ENCODE measurements at regions not wholly inside any gene's neighbourhood (a gene's known extent, or its start where the extent isn't known, plus 50 kb on each side); places are given as distances from the start of the nearest gene placed in this dataset.
A peak's percentile ranks its signal among the peaks of the same experiment; 100 is the strongest.

DNA sequence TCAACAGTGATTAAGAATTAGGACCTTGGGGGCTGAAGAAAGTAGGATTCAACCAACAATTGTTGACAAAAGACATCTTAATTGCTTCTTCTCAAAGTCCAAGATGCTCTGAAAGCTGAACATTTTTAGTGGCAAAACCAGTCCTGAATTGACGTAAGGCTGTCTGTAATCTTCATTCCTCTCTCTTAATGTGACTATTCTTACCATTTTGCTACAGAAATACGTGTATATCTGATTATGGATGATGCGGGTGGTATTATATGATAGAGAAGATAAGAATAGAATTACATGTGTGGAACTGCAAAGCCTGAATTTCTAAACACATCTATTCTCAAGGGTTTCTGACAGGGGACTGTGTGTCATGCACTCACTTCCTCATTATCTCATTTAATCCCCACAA lies 130.3 kb upstream of the SASH1 start:
- no peak for DNase-seq (ENCODE audit: low read depth)

DNA sequence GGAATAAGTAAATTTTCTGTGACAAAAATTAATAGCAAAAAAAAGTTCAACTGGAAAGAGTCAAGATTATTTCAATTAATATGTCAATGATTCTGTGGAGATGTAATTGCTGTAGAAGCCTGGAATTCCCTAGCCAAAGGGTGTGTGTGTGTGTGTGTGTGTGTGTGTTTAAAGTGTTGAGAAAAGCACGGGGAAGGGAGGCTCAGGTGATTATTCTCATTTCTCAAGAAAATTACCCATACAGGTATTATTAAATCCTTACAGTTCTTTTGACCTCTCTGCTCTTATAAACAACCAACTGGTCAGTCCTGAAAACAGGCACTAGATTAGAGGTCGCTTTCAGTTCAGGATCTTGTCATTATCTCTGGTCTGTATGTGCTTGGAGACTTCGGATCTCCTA lies 129.3 kb upstream of the SASH1 start:
- DNase-seq (ENCODE audit: low read depth), result no peak

DNA sequence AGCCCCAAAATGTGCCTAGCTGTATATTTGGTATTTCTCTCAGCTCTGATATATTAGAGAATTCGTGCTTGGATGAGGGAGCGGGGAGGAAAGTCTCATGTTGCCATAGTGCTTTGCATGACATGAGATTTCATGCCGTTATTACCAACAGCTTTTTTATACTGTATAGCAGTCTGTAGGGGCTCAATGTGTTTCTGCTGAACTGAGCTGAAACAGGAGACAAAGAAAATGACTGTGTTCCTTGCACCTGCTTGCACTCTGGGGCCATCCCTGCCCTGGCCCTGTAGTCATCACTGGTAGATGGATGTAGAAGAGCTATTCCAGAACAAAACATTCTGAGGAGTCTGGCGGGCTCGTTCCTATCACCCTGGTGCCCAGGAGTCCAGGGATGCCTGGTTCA lies 128.0 kb upstream of the SASH1 start:
- no peak for DNase-seq (ENCODE audit: low read depth)

DNA sequence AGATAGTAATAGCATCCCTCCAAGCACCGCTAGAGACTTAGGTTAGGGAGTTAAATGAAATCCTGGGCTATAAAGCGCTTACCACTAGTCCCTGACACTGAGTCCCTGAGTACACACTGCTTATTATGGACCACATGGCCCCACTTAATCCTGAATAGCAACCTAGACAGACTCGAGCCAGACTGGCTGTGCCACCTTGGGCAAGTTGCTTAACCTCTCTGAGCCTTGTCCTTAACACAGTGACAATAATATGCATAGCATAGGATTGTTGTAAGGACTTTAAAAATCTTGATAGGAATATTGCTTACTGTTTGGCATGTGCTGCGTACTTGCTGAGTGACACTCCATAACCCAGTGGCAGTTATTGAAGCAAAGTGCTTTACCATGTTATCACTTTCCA lies 125.6 kb upstream of the SASH1 start:
- DNase-seq (ENCODE audit: low read depth), result no peak

GRCh38 chr6:148217921-148218320 lies 124.7 kb upstream of the SASH1 start:
- no peak for DNase-seq (ENCODE audit: low read depth)

DNA sequence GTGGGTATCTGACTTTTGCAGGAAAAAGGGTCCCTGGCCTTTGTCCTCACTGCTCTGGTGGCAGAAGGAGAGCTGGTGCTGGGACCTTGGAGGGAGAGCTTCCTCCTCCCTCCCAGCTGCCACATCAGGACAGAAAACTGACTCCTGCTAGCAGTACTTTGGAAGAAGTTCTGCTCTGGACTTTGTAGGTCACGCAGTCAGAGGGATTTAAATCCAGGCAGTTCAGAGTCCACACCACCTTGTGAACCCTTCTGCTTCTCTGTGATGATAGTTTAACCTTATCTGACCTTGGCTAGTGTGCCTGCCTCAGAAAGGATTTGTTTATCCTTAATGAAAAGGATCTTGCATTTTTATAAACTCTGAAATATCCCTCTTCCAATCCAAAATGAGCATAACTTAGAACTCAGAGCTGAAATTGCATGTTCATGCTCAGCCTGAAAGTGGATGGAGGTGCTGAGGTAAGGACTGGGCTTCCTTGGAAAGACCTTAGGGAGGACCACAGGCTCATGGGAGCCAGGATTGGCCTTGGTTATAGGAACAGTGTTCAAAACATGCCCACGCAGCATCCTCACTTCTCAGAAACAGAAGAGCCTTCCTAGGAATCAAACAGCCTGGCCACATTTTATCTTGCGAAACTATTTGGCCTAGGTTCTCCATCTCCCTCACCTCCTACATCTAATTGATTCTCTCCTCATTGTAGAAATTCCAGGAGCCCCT lies 123.9 kb upstream of the SASH1 start:
- DNase-seq (ENCODE audit: low read depth), result no peak

DNA sequence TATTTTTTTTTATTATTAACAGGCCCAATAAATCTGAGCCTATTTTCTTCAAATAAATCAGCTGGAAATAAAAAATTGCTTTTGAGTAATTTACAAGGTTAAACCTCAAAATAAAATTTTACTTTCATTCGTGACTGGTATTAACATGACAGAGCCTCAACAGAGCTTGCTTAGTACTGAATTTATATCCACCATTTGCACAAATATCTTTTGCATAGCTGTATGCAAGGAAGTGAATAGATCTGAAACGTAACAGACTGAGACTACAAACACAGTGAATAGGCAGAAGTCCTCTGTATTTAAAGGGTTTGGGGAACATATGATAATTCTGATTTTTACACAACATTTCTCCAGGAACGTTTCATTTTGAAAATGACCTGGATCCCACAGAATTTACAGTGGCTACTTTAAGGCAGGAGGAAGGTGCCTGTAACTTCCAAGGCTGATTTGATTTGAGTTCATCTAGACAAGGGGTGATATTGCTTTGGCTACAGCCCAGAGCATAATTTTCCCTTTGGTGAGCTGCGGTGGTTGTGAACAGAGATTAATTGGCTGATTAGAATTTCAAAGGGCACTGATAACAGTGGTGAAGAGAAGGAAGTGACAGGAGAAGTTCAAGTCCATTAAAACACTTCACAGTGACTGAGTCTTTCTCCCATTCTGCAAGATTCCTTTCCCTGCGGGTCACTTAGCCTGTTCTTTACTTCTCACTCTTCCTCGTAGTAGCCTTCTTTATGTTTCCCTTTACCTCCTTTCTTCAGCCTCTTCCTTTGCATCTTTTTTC lies 121.2 kb upstream of the SASH1 start:
- peak; percentile 13 for DNase-seq (ENCODE audit: low read depth)

GRCh38 chr6:148222376-148222775 lies 120.3 kb upstream of the SASH1 start:
- no peak for DNase-seq (ENCODE audit: low read depth)

DNA sequence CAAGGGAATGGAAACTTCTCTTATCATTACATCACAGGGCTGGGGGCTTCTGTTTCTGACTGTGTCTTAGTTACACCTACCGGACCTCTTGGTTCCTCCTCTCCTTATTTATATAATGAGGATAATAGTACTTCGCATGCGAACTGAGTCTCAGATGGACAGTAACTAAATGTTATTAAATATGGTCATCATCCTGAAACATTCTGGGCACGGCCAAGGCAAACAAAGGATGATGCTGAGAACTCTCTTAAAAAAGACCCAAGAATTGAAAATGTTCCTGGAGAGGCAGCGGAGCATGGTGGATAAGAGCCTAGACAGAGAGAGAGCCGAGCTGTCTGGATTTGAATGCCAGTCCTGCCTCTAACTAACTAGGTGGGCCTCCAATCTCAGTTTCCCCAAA lies 119.8 kb upstream of the SASH1 start:
- no peak for DNase-seq (ENCODE audit: low read depth)

DNA sequence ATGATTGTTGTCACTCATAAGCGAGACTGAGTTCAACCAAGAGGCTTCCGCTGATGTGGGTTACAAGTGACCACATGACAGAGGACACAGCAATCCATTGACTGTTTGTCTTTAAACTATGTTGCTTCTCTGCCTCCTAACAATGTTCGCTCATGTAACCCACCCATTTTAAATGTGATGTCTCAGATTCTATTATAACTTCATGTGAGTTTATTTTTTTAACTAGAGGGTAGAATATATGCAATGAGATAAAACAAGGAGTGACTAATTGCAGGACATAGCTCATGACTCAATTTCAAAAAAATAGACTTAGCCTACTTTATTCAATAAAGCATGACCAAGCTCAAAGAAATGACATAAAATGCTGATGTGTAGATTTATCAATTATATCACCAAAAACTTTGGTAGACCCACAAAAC lies 119.2 kb upstream of the SASH1 start:
- DNase-seq (ENCODE audit: low read depth), result peak; percentile 90

GRCh38 chr6:148225871-148226270 lies 116.8 kb upstream of the SASH1 start:
- DNase-seq (ENCODE audit: low read depth), result no peak

GRCh38 chr6:148226284-148226683 lies 116.4 kb upstream of the SASH1 start:
- DNase-seq (ENCODE audit: low read depth), result no peak

DNA sequence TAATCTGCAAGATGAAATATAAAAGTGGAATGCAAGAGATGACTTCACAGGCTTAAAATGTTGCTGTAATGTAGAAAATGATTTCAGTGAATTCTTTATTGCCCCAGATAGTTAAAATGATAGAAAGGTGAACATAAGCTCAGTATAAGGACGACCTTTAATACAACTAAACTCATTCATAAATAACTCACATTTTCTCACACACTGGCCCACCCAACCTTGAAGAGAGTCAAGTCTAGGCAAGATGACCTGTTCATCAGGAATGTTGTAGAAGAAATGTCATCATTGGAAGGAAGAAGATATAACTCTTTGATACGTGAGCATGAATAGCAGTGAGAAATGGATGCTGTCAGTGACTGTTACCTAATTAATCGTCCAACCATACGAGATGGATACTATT lies 111.1 kb upstream of the SASH1 start:
- DNase-seq (ENCODE audit: low read depth), result peak; percentile 78

GRCh38 chr6:148235446-148235845 lies 107.2 kb upstream of the SASH1 start:
- DNase-seq (ENCODE audit: low read depth), result peak; percentile 53

DNA sequence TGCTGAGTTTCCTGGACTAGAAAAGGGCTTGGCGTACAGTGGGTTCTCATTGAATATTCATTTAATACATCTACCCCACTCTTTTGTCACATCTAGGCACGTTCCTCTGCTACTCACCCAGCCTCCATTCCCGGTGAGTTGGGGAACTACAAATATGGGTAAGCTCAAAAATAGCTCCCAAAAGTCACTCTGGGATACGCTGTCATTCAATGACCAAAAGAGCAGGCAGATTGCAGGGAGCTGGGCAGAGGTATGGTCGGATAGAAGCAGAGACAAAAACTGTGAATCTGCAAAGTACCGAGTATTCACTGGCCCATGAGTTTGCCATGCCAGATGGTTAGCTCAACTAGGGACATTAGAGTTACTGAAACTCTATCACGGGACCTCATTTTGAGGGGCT lies 103.9 kb upstream of the SASH1 start:
- DNase-seq (ENCODE audit: low read depth), result no peak

- DNase-seq (ENCODE audit: low read depth), result no peak
Observed at GRCh38 chr6:148239215-148239614, 103.4 kb upstream of the SASH1 start.

- DNase-seq (ENCODE audit: low read depth), result no peak
Observed at GRCh38 chr6:148239801-148240460, 102.7 kb upstream of the SASH1 start.

DNA sequence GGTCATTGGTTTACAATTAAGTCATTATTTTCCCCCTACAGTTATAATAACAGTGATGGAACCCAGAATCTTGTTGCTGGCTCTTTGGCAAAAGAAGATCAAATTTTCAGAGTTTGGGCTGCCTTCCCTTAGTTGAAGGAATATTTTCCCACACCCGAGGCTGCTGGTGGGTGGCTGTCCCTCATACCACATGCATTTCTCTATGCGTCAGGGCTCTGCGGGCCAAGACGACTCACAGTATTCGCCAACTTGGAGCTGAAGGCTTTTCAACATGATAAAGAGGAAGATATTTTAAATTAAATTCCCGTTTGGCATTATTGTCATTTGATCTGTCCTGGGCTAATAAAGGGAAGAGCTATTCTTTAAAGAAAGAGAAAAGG lies 102.2 kb upstream of the SASH1 start:
- DNase-seq (ENCODE audit: low read depth), result peak; percentile 63

GRCh38 chr6:148240861-148241477 lies 101.7 kb upstream of the SASH1 start:
- no peak for DNase-seq (ENCODE audit: low read depth)

DNA sequence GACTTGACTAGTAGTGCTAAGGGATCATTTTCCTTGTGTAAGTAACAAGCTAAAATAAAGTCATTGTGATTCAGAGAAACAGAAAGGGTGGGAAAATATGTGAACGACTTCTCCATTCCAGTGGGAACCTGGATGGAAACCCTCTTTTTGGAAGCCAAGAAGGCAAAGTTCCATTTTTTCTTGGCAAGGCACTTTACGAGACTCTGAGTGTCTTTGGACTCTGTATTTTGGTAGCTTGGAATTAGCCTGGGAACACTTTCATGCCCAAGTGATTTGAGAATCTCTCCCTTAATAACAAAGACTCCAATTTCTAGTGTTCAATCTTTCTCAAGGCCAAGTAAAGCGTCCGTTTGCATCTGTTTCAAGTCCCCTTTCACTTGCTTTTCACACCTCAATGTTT lies 100.5 kb upstream of the SASH1 start:
- no peak for DNase-seq (ENCODE audit: low read depth)

GRCh38 chr6:148244217-148244935 lies 98.3 kb upstream of the SASH1 start:
- DNase-seq (ENCODE audit: low read depth), result no peak
